Thyroid gland (tissue), 4 donors: ENCODE measurements at regions not wholly inside any gene's neighbourhood (a gene's known extent, or its start where the extent isn't known, plus 50 kb on each side); places are given as distances from the start of the nearest gene placed in this dataset.

Source experiments
- CTCF ChIP-seq, 6 experiments: fragments of 200-600 bp in 3 of 6; fragments of 450-650 bp in 3 of 6; sonication (generic) in 3 of 6; IDR thresholded peaks; one replicate each; pipeline ENCODE4 v1.5.1; 2016 to 2019; ENCODE audit warnings: antibody characterized with exemption in 6 of 6, mild to moderate bottlenecking in 2 of 6, inconsistent platforms in 1 of 6, moderate library complexity in 1 of 6
- POLR2A ChIP-seq, 2 donors: fragments of 450-650 bp; IDR thresholded peaks; one replicate each; pipeline ENCODE4 v1.6.1; 2017; ENCODE audit warnings: antibody characterized with exemption in 2 of 2, mild to moderate bottlenecking in 2 of 2, moderate library complexity in 1 of 2

GRCh38 chr22:47944941-47945340 lies 1182.5 kb downstream of the TBC1D22A start:
- TF ChIP-seq CTCF (IDR thresholded peaks at IDR 0.05): no peak
- TF ChIP-seq POLR2A (IDR thresholded peaks at IDR 0.05): no peak
